IMR-90 (cell line): ENCODE measurements at regions not wholly inside any gene's neighbourhood (a gene's known extent, or its start where the extent isn't known, plus 50 kb on each side); places are given as distances from the start of the nearest gene placed in this dataset.

Source experiments
- ATAC-seq: fragments of 200-7000 bp; cut with Tn5 transposase; 2 replicates; pipeline ENCODE4 v1.9.1; 2020; ENCODE audit warnings: low read depth, mild to moderate bottlenecking, moderate library complexity
- BruUV-seq: library from RNA; stranded (reverse); fragments of 400-500 nt; replicated peaks from 2 replicates; lab custom pipeline; 2021; lab: Mats Ljungman, UMichigan
- CTCF ChIA-PET: fragments of 300-600 bp; formaldehyde crosslinking; extraction: SDS; loops from one replicate; lab custom pipeline; 2021; ENCODE audit warnings: antibody characterized with exemption; lab: Yijun Ruan, JAX
- POLR2A ChIA-PET: fragments of 300-600 bp; sonication (Branson Sonifier 250); formaldehyde crosslinking; loops from one replicate; lab custom pipeline; 2022; ENCODE audit warnings: antibody characterized with exemption; ENCODE audit not compliant: unreplicated experiment; lab: Charles Lee
- DNase-seq: peaks from one replicate; pipeline ENCODE4 v3.0.0; 2013
- H2AFZ ChIP-seq: replicated peaks from 2 replicates; pipeline ENCODE3; 2013; ENCODE audit warnings: low read length, mild to moderate bottlenecking; ENCODE audit not compliant: poor library complexity
- H2AK5ac ChIP-seq: 2 replicates; pipeline ENCODE4 v1.6.1; 2013; ENCODE audit warnings: low read depth, low read length, inconsistent platforms
- H2AK9ac ChIP-seq: replicated peaks from 2 replicates; pipeline ENCODE3; 2013; ENCODE audit warnings: mild to moderate bottlenecking, low read depth, low read length, moderate library complexity; ENCODE audit not compliant: poor library complexity
- H2BK120ac ChIP-seq: 2 replicates; pipeline ENCODE4 v1.6.1; 2013; ENCODE audit warnings: low read depth, low read length, inconsistent platforms
- H2BK15ac ChIP-seq: 3 replicates; pipeline ENCODE4 v1.6.1; 2013; ENCODE audit warnings: low read depth, low read length, inconsistent platforms
- H2BK20ac ChIP-seq: 2 replicates; pipeline ENCODE4 v1.6.1; 2013; ENCODE audit warnings: low read depth, mild to moderate bottlenecking, inconsistent platforms, low read length, moderate library complexity
- H2BK5ac ChIP-seq: 2 replicates; pipeline ENCODE4 v1.6.1; 2013; ENCODE audit warnings: mild to moderate bottlenecking, low read depth, low read length, inconsistent platforms; ENCODE audit not compliant: poor library complexity, severe bottlenecking
- H3K14ac ChIP-seq: replicated peaks from 2 replicates; pipeline ENCODE4 v1.6.1; 2013; ENCODE audit warnings: low read depth, low read length, inconsistent platforms
- H3K18ac ChIP-seq: 2 replicates; pipeline ENCODE4 v1.6.1; 2013; ENCODE audit warnings: low read depth, low read length, control low read depth
- H3K23ac ChIP-seq: 2 replicates; pipeline ENCODE4 v1.6.1; 2013; ENCODE audit warnings: low read depth, low read length, inconsistent platforms
- H3K27ac ChIP-seq: 2 replicates; pipeline ENCODE4 v1.5.1; 2013; ENCODE audit warnings: mild to moderate bottlenecking, control low read depth, low read length; ENCODE audit not compliant: insufficient read depth
- H3K27me3 ChIP-seq: 2 replicates; pipeline ENCODE4 v1.6.1; 2013; ENCODE audit warnings: low read length; ENCODE audit not compliant: control insufficient read depth, insufficient read depth
- H3K36me3 ChIP-seq: 2 replicates; pipeline ENCODE4 v1.6.1; 2013; ENCODE audit warnings: low read length, mixed read lengths; ENCODE audit not compliant: control insufficient read depth, insufficient read depth
- H3K4ac ChIP-seq: 2 replicates; pipeline ENCODE4 v1.6.1; 2013; ENCODE audit warnings: low read depth, low read length, inconsistent platforms
- H3K4me1 ChIP-seq: 2 replicates; pipeline ENCODE4 v1.6.1; 2013; ENCODE audit warnings: low read length, mixed read lengths; ENCODE audit not compliant: control insufficient read depth, insufficient read depth
- H3K4me2 ChIP-seq: 2 replicates; pipeline ENCODE4 v1.6.1; 2013; ENCODE audit warnings: low read depth, mild to moderate bottlenecking, control low read depth, low read length, moderate library complexity
- H3K4me3 ChIP-seq: 2 replicates; pipeline ENCODE4 v1.5.1; 2013; ENCODE audit warnings: low read depth, mild to moderate bottlenecking, control low read depth, low read length, moderate library complexity; ENCODE audit not compliant: insufficient read depth
- H3K56ac ChIP-seq: 2 replicates; pipeline ENCODE4 v1.6.1; 2013; ENCODE audit warnings: low read length, inconsistent platforms; ENCODE audit not compliant: insufficient read depth; ENCODE audit errors: extremely low read depth
- H3K79me1 ChIP-seq, 2 experiments: 2 replicates each; pipeline ENCODE4 v1.6.1; 2013; ENCODE audit warnings: low read length in 2 of 2, inconsistent platforms in 1 of 2, low read depth in 1 of 2
- H3K9ac ChIP-seq: 2 replicates; pipeline ENCODE4 v1.6.1; 2013; ENCODE audit warnings: low read depth, low read length, control low read depth
- H3K9me1 ChIP-seq: 2 replicates; pipeline ENCODE4 v1.6.1; 2013; ENCODE audit warnings: low read length, inconsistent platforms; ENCODE audit not compliant: insufficient read depth
- H3K9me3 ChIP-seq: 2 replicates; pipeline ENCODE4 v1.6.1; 2013; ENCODE audit warnings: low read length; ENCODE audit not compliant: control insufficient read depth, insufficient read depth
- H4K20me1 ChIP-seq: 2 replicates; pipeline ENCODE4 v1.6.1; 2013; ENCODE audit warnings: low read length, inconsistent platforms; ENCODE audit not compliant: insufficient read depth
- H4K5ac ChIP-seq: 2 replicates; pipeline ENCODE4 v1.6.1; 2013; ENCODE audit warnings: mild to moderate bottlenecking, low read depth, low read length, control low read depth
- H4K8ac ChIP-seq, 2 experiments: 2 replicates each; pipeline ENCODE4 v1.6.1; 2013; ENCODE audit warnings: low read depth in 2 of 2, low read length in 2 of 2, control low read depth in 1 of 2, inconsistent platforms in 1 of 2
- H4K91ac ChIP-seq: 2 replicates; pipeline ENCODE4 v1.6.1; 2013; ENCODE audit warnings: low read depth, low read length, inconsistent platforms; ENCODE audit not compliant: insufficient read depth
- CEBPB ChIP-seq: IDR thresholded peaks from 2 replicates; pipeline ENCODE4 v1.6.1; 2012; ENCODE audit warnings: low read depth, low read length, improper control_type of control experiment
- FOS ChIP-seq: fragments of 150-350 bp; IDR thresholded peaks from 2 replicates; pipeline ENCODE4 v1.6.1; 2016; ENCODE audit warnings: low read depth, low read length
- MAFK ChIP-seq: IDR thresholded peaks from 2 replicates; pipeline ENCODE4 v1.6.1; 2012; ENCODE audit warnings: low read depth, low read length, improper control_type of control experiment
- RAD21 ChIP-seq: IDR thresholded peaks from 2 replicates; pipeline ENCODE4 v1.6.1; 2012; ENCODE audit warnings: low read length, improper control_type of control experiment
- RFX5 ChIP-seq: IDR thresholded peaks from 2 replicates; pipeline ENCODE4 v1.8.0; 2012; ENCODE audit warnings: low read depth, mild to moderate bottlenecking, low read length, moderate library complexity
- WGBS, 2 experiments: methylation state at CpG; one replicate each; pipeline versions ENCODE4 v1.1.5 to v1.1.7; 2013; ENCODE audit warnings: missing lambda C conversion rate in 2 of 2; ENCODE audit not compliant: insufficient read length in 1 of 2; ENCODE audit errors: extremely low coverage in 2 of 2; 5-methylcytosine and 5-hydroxymethylcytosine counted together
- dilution Hi-C: fragments of 300-500 bp; cut with HindIII; formaldehyde crosslinking; loops from one replicate; pipeline ENCODE4 v1.14.3; 2018; ENCODE audit warnings: low sequenced_read_pairs; ENCODE audit not compliant: unreplicated experiment
- in situ Hi-C: fragments of 300-500 bp; cut with MboI; formaldehyde crosslinking; loops from 3 replicates; pipeline ENCODE4 v1.14.3; 2019; ENCODE audit warnings: low sequenced_read_pairs, inconsistent platforms, mixed read lengths
- intact Hi-C: fragments of 100-400 bp; cut with micrococcal nuclease; formaldehyde crosslinking; loops from 2 replicates; pipeline ENCODE4 v1.10.0; 2022

- Histone ChIP-seq H3K4me3 (no peak overlapping the region), H2BK120ac (no peak overlapping the region), H2BK20ac (no peak overlapping the region), H3K4me1 (no peaks in the 10 kb centered on the region), H4K8ac (no peak overlapping the region), H3K56ac (no peak overlapping the region), H3K27ac (no peak overlapping the region), H3K27me3 (no peaks in the 10 kb centered on the region), H3K4me2 (no peak overlapping the region), H2BK15ac (no peak overlapping the region), H3K9me3 (peaks cover 2% of the 10 kb centered on the region; the same call in 1 of the 2 replicates), H3K23ac (no peak overlapping the region), H2AK9ac (no peak overlapping the region), H3K79me1 (no peaks in the 10 kb centered on the region), H2BK5ac (no peak overlapping the region), H3K14ac (no peak overlapping the region), H3K36me3 (no peaks in the 10 kb centered on the region), H4K5ac (no peak overlapping the region), H2AFZ (no peak overlapping the region), H3K9me1 (no peaks in the 10 kb centered on the region), H3K9ac (no peak overlapping the region), H3K4ac (no peak overlapping the region), H4K91ac (no peak overlapping the region), H4K20me1 (no peaks in the 10 kb centered on the region), H2AK5ac (no peak overlapping the region), H3K18ac (no peak overlapping the region)
- intact Hi-C loops (no loop called here), dilution Hi-C loops (no loop called here), in situ Hi-C loops (no loop called here)
- TF ChIP-seq CEBPB, result no peak
- no peak for TF ChIP-seq FOS
- TF ChIP-seq RFX5, result no peak
- TF ChIP-seq RAD21, result no peak
- no peak for TF ChIP-seq MAFK
- DNase-seq (no peak), ATAC-seq (no peak)
- ChIA-PET POLR2A (no interaction called here), CTCF (interaction anchor here (0.6 kb wide), 1 partner anchor 133 kb away, joined by 3 read pairs; no protein-coding TSS in a partner anchor)
- BruUV-seq, result no TSS peak
- WGBS, 2 experiments, result no CpG with 5 or more reads among the region's 3 CpGs
Measured at GRCh38 chr2:5576015-5576414, 116.2 kb upstream of the SOX11 start.
